DND-41 (cell line): ENCODE measurements at regions not wholly inside any gene's neighbourhood (a gene's known extent, or its start where the extent isn't known, plus 50 kb on each side); places are given as distances from the start of the nearest gene placed in this dataset.

Experiments used
- ATAC-seq: fragments of 200-7000 bp; cut with Tn5 transposase; 3 replicates; pipeline ENCODE4 v1.9.1; 2021; ENCODE audit warnings: low read depth; ENCODE audit not compliant: insufficient read depth
- DNase-seq: peaks from one replicate; pipeline ENCODE4 v3.0.0-alpha.2; 2020
- H2AFZ ChIP-seq: 2 replicates; pipeline ENCODE4 v1.6.0; 2012; ENCODE audit warnings: low read depth, low read length
- H3K27ac ChIP-seq: 2 replicates; pipeline ENCODE4 v1.5.1; 2012; ENCODE audit warnings: low read length, inconsistent platforms
- H3K27me3 ChIP-seq: fragments of 200-600 bp; sonication (generic); 2 replicates; pipeline ENCODE4 v1.6.0; 2012; ENCODE audit warnings: low read length, mild to moderate bottlenecking, inconsistent platforms; ENCODE audit not compliant: insufficient read depth, poor library complexity
- H3K36me3 ChIP-seq: 2 replicates; pipeline ENCODE4 v1.5.1; 2012; ENCODE audit warnings: low read length, inconsistent platforms; ENCODE audit not compliant: insufficient read depth
- H3K4me1 ChIP-seq: 2 replicates; pipeline ENCODE4 v1.5.1; 2012; ENCODE audit warnings: mild to moderate bottlenecking, low read length; ENCODE audit not compliant: insufficient read depth
- H3K4me2 ChIP-seq: 2 replicates; pipeline ENCODE4 v1.6.0; 2012; ENCODE audit warnings: mild to moderate bottlenecking, moderate library complexity, low read length, inconsistent platforms; ENCODE audit not compliant: insufficient read depth
- H3K4me3 ChIP-seq, 2 experiments: fragments of 200-600 bp in 1 of 2; shearing (Covaris generic) in 1 of 2; 2 replicates each; pipeline ENCODE4 v1.5.1; 2012 to 2016; ENCODE audit warnings: inconsistent platforms in 2 of 2, low read length in 2 of 2, mild to moderate bottlenecking in 2 of 2, low read depth in 1 of 2, moderate library complexity in 1 of 2
- H3K79me2 ChIP-seq: 2 replicates; pipeline ENCODE4 v1.6.0; 2012; ENCODE audit warnings: low read length, inconsistent platforms; ENCODE audit not compliant: insufficient read depth
- H3K9ac ChIP-seq: 2 replicates; pipeline ENCODE4 v1.6.0; 2012; ENCODE audit warnings: low read depth, mild to moderate bottlenecking, inconsistent platforms, low read length, moderate library complexity
- H3K9me3 ChIP-seq: 2 replicates; pipeline ENCODE4 v1.5.1; 2012; ENCODE audit warnings: low read length, moderate library complexity, mild to moderate bottlenecking, inconsistent platforms; ENCODE audit not compliant: insufficient read depth, severe bottlenecking
- H4K20me1 ChIP-seq: 2 replicates; pipeline ENCODE4 v1.6.0; 2012; ENCODE audit warnings: low read length; ENCODE audit not compliant: insufficient read depth
- EZH2 ChIP-seq: IDR thresholded peaks from 3 replicates; pipeline ENCODE4 v1.6.1; 2012; ENCODE audit warnings: borderline replicate concordance, low read depth, mild to moderate bottlenecking, moderate library complexity, low read length, inconsistent platforms; ENCODE audit not compliant: severe bottlenecking
- TF ChIP-seq, protein P1 (sequence below): IDR thresholded peaks from 2 replicates; pipeline ENCODE4 v1.5.1; 2012; ENCODE audit warnings: borderline replicate concordance, low read length, moderate library complexity, mild to moderate bottlenecking; ENCODE audit not compliant: poor library complexity, severe bottlenecking; ENCODE audit errors: extremely low read depth

GRCh38 chr12:127930122-127930521 is 336.8 kb upstream of the TMEM132C start:
- no peaks in the 10 kb centered on the region for H3K79me2 ChIP-seq
- no peak for TF ChIP-seq EZH2
- TF ChIP-seq, protein P1, sequence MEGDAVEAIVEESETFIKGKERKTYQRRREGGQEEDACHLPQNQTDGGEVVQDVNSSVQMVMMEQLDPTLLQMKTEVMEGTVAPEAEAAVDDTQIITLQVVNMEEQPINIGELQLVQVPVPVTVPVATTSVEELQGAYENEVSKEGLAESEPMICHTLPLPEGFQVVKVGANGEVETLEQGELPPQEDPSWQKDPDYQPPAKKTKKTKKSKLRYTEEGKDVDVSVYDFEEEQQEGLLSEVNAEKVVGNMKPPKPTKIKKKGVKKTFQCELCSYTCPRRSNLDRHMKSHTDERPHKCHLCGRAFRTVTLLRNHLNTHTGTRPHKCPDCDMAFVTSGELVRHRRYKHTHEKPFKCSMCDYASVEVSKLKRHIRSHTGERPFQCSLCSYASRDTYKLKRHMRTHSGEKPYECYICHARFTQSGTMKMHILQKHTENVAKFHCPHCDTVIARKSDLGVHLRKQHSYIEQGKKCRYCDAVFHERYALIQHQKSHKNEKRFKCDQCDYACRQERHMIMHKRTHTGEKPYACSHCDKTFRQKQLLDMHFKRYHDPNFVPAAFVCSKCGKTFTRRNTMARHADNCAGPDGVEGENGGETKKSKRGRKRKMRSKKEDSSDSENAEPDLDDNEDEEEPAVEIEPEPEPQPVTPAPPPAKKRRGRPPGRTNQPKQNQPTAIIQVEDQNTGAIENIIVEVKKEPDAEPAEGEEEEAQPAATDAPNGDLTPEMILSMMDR = no peak
- H3K36me3 ChIP-seq = no peaks in the 10 kb centered on the region
- H2AFZ ChIP-seq = no peak overlapping the region
- H3K27ac ChIP-seq = no peak overlapping the region
- no peak overlapping the region for H3K4me2 ChIP-seq
- DNase-seq = no peak
- no peaks in the 10 kb centered on the region for H3K4me1 ChIP-seq
- H3K4me3 ChIP-seq = no peak overlapping the region
- no peaks in the 10 kb centered on the region for H3K27me3 ChIP-seq
- no peaks in the 10 kb centered on the region for H3K9me3 ChIP-seq
- H4K20me1 ChIP-seq = no peaks in the 10 kb centered on the region
- no peak overlapping the region for H3K9ac ChIP-seq
- ATAC-seq = no peak

GRCh38 chr12:127934409-127934808 is 332.6 kb upstream of the TMEM132C start:
- Histone ChIP-seq H3K27ac (no peak overlapping the region), H2AFZ (no peak overlapping the region)

GRCh38 chr12:127936463-127936862 is 330.5 kb upstream of the TMEM132C start:
- ATAC-seq = no peak
- no peak overlapping the region for H3K9ac ChIP-seq

More at GRCh38 chr12:127934409-127934808, 332.6 kb upstream of the TMEM132C start:
- no peak for DNase-seq
- H3K9me3 ChIP-seq = no peaks in the 10 kb centered on the region
- TF ChIP-seq, protein P1 = no peak
- H3K79me2 ChIP-seq = no peaks in the 10 kb centered on the region
- H3K4me1 ChIP-seq = no peaks in the 10 kb centered on the region
- H3K9ac ChIP-seq = no peak overlapping the region
- H3K27me3 ChIP-seq = no peaks in the 10 kb centered on the region
- no peaks in the 10 kb centered on the region for H4K20me1 ChIP-seq
- H3K4me2 ChIP-seq = no peak overlapping the region
- no peaks in the 10 kb centered on the region for H3K36me3 ChIP-seq
- H3K4me3 ChIP-seq = no peak overlapping the region
- no peak for ATAC-seq

More at GRCh38 chr12:127936463-127936862, 330.5 kb upstream of the TMEM132C start:
- DNase-seq = no peak
- TF ChIP-seq, protein P1 = no peak
- no peak for TF ChIP-seq EZH2
- H3K4me3 ChIP-seq = no peak overlapping the region
- no peak overlapping the region for H3K4me2 ChIP-seq
- H3K4me1 ChIP-seq = no peaks in the 10 kb centered on the region
- no peaks in the 10 kb centered on the region for H3K27me3 ChIP-seq
- no peaks in the 10 kb centered on the region for H3K79me2 ChIP-seq
- no peak overlapping the region for H3K27ac ChIP-seq
- no peak overlapping the region for H2AFZ ChIP-seq
- no peaks in the 10 kb centered on the region for H4K20me1 ChIP-seq
- no peaks in the 10 kb centered on the region for H3K36me3 ChIP-seq
- H3K9me3 ChIP-seq = no peaks in the 10 kb centered on the region
